RKO (cell line): ENCODE measurements at regions not wholly inside any gene's neighbourhood (a gene's known extent, or its start where the extent isn't known, plus 50 kb on each side); places are given as distances from the start of the nearest gene placed in this dataset.
"Not testable (repeated sequence)": the region's sequence is repeated elsewhere in the genome, so short reads cannot be mapped to it uniquely, and the experiment has no call there.

ENCODE experiments used
- DNase-seq: peaks from one replicate; pipeline ENCODE4 v3.0.0-alpha.2; 2016; ENCODE audit warnings: low spot score

DNA sequence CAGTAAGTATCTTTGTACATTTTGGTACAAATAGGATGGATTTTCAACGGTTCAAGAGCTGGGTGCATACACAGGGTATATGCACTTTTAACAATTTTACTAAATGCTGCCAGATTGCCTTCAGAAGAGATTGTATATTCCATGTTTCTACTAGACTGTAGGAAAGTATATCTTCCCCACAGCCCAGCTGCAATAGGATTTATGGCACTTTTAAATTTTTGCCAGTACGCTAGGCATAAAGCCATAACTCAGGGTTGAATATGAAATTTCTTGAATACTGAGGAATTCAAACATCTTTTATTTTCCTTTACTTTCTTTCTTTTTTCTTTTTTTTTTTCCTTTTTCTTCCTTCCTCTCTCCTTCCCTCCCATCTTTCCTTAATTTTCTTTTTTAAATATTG lies 78.7 kb upstream of the SULF2 start:
- no peak for DNase-seq

DNA sequence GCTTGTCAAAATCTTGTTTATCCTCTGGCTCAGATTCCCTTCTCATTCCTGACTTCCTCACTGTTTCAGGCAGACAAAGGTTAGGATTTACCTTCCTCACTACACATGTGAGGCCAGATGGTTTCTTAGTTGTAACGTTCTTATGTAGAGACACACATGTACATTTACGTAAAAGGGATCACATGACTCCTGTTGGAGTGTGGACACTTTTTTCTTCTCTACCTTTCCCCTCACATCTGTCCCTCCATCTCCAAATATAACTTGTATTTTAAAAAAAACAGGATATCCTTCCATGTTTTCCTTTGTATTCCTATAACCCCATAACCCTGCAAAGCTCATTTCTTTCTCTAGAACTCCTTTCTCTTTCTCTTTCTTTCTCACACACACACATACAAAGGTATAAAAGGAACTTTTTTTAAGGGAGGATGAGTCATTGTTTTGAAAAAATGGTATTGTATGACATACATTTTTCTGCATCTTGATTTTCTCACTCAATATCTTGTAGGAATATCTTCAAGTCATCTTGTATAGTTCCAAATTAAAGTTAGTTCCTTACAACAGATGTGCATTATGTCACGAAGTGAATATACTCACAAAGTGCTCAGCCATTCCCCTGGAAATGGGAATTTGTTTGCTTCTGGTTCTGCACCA lies 78.2 kb upstream of the SULF2 start:
- no peak for DNase-seq

DNA sequence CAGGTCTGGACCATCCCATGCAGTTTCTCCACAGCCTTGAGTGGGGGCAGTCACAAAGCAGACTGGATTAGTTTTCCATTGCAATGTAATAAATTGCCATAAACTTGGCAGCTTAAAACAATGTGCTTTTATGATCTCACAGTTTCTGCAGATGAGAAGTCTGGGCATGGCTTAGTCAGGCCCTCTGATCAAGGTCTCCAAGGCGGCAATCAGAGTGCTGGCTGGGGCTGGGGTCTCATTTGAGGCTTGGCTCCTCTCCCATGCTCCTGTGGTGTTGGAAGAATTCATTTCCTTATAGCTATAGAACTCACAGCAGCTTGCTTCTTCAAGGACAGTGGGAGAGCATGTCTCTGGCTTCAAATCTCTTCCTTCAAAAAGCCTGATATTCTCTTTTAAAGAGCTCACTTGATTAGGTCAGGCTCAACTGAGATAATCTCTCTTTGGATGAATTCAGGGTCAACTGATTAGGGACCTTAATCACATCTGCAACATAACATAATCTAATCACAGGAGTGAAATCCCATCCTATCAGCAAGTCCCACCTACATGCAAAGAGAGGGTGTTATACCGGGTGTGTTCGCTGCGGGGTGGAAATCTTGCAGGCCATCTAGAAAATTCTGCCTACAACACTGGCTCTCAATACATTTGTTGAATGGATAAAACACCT lies 77.4 kb upstream of the SULF2 start:
- DNase-seq = no peak

DNA sequence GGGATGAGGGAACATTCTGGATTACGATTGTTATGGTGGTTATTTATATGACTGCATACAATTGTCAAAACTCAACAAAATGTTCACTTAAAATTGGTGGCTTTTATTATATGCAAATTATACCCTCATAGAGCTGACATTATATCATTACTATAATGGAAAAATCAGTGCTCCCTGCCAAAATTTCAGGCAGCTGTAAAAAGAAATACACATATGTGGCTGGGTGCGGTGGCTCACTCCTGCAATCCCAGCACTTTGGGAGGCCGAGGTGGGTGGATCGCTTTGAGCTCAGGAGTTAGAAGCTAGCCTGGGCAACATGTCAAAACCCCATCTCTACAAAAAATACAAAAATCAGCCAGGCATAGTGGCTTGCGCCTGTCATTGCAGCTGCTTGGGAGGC lies 75.8 kb upstream of the SULF2 start:
- DNase-seq = no peak

DNA sequence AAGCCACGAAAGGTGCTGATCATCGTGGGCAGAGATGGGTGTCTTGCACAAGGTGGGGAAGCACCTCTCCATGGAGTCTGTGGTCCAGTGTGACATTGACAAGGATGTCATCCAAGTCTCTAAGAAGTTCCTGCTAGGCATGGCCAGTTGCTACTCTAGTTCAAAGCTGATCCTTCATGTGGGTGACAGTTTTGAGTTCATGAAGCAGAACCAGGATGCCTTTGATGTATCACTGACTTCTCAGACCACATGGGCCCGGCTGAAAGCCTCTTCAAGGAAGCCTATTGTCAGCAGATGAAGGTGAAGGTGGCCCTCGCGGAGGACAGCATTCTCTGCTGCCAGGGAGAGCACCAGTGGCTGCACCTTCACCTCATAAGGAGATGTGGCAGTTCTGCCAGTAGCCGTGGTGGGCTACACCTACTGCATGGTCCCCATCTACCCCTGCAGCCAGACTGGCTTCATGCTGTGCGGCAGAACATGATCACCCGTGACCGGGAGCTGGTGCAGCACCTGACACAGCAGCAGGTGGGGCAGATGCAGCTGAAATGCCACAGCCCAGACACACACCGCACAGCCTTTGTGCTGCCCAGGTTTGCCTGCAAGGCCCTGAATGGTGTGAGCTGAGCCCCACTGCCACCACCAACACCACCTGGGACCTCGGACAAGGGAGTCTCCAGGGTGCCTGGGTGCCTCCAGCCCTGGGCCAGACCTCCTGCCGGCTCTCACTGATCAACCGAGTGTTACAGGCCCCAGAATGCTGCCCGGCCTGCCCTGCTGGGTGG lies 75.0 kb upstream of the SULF2 start:
- no peak for DNase-seq

DNA sequence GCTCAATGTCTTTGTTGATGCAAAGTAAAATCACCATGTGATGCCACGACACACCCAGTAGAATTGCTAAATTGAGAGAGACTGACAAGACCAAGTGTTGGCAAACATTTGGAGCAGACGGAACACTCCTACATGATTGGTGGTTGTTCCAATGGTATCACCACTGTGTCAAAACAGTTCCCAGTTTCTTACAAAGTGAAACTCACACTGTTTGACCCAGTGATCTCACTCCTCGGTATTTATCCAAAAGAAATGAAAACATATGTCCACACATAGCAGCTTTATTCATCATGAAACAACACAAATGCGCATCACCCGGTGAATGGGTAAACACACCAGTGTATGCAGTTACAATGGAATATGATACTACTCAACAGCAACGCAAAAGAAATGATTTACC lies 74.0 kb upstream of the SULF2 start:
- DNase-seq = no peak

DNA sequence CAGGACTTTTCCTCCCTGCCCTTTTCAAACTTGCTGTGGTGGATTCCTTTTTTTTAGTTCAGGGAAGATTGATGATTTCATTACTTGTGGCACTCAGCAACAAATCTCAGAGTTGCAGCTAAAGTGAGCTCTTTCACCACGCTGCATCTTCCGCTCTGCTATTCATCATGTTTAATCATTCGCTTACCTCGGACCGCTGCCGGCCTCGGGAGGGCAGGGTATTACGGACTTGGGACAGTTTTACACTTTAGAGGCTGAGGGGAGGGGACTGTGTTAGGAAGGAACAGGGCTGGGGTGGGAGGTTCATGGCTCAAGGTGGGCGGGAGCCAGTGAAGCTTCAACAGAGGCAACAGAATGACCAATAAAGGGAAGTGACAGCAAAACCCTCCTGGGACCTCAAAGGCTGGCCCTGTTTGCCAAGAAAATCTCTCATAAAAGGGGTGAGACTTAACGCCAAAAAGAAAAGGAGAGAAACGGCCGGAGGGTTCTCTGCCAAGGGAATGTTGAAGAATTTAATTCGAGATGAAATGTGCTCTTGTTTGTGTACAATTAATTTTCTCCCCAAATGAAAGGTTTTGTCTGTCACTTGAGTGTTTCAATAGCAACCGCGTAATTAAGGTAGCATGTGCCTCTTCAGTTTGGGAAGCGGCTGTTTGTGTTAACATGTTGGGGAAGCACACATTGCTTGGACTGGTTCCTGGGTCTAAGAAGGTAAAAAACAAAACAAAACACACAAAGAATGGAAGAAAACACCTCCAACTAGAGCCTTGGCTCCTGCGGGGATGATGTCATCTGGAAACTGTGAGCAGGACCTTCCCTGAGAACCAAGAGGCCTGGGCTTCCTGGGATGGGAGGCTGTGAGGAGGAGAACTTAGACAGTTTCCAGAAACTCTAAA lies 72.5 kb upstream of the SULF2 start:
- DNase-seq = no peak

DNA sequence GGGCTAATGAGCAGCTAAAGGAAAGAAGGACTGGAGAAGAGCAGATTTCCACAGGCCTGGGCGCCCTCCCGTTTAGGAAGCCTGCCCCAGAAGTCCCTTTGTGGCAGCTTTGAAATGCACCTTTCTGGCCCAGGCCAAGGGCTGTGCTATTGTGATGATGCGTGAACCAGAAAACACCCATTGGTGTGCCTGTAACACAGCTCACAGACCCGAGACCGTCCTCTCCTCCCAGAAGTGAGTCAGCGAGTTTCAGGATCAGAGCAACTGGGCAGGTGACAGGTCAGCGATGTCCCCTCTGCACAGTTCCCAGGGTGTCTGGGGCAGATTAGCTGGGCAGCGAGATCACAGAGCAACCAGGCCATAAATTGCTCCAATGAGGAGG lies 71.9 kb upstream of the SULF2 start:
- DNase-seq = no peak

DNA sequence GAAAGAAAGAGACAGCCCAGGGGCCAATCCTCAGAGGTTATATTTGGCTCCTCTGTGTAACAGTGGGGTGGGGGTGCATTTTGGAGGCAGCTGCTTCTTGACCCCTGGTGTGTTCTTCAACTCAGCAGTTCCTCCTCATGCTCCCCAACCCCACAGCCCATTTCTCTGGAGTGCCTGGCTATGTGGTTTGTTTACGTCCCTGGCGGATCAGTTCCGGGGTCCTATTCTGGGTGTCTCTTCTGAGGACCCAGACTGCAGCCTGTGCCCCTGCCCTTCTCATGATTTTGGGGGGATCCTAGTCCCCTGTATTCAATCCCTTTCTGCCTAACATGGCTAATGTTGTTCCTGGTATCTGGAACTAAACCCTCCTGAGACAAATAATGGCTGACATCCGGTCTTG lies 70.5 kb upstream of the SULF2 start:
- no peak for DNase-seq

DNA sequence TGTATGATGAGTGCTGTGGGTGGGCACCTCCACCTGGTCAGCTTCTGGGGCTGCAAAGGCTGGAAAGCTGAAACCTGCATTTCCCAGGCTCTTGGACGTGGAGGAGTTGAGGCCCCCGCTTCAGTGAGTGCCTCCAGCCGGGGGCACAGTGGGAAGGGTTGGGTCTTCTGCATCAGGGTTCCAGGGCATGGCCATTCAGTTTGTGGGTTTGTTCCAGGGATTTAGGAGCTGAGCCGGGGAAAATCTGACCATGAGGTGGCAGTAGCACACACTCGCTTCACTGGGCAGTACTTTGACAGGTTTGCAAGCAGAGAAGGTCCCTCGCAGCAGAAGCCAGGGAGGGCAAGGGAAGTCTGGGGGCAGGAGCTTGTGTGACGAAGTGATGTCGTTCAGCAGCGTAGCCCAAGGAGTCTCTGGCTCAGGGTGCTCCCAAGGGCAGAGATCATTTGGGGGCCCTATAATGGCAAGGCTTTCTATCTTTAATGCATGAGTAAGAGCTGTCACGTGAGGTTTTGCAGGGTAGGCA lies 69.5 kb upstream of the SULF2 start:
- DNase-seq = peak; percentile 59

DNA sequence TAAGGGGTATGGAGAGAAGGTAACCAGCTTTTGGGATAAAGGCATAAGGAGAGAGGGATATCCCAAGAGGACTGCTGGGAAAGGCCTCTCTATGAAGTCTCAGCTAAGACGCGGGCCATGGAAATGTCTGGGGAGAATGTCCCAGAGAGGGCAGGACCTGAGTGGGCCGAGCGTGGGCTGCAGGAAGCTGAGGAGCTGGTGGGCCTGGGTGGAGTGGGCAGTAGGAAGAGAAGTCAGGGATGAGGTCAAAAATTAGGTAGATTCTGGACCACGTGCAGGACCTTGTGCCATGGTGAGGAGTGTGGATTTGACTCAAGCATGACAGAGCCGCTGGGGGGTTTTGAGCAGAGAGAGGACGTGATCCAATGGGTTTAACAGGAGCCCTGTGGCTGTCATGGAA lies 66.5 kb upstream of the SULF2 start:
- no peak for DNase-seq

DNA sequence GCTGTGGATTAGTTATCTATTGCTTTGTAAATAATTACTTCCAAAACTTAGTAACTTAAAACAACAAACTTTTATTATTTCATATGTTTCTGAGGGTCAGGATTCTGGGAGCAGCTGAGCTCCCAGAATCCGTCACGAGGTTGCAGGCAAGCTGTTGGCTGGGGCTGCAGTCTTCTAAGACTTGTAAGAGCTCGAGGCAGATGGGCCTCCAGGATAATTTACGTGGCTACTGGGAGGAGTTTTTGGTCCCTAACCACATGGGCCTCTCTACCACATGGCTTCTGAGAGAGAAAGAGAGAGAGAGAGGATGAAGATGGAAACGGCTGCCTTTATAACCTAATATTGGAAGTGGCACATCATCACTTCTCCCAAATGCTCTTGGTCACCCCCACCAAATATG lies 64.9 kb upstream of the SULF2 start:
- DNase-seq = no peak

DNA sequence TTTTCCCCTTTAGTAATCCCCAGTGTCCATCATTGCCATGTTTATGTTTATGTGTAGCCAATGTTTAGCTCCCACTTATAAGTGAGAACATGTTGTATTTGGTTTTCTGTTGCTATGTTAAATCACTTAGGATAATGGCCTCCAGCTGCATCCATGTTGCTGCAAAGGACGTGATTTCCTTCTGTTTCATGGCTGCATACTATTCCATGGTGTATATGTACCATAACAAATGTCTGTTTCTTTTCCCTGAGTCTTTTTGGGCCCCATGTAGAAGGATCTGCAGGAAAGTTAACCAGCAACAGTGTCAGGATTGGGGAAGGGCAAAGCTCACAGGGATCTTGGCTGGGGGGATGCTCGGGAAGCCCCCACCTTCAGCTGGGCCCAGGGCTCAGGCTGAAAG lies 64.3 kb upstream of the SULF2 start:
- DNase-seq = no peak

DNA sequence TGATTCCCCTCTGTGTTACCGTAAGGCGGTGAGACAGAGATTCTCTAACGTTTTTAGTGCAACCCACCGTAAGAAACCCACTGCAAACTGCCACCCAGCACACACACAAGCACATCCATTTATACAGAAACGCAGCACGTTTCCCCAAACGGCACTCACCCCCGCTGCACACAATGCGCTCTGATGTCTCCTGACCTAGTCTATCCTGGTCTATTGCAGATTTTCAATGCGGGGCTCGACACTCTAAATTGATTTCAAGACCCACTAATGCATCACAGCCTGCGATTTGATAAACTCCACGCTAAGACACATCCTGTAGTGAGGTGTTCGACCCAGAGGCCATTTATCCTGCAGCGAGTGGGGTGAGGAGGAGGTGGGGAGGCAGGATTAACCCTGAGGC lies 63.7 kb upstream of the SULF2 start:
- DNase-seq = no peak

DNA sequence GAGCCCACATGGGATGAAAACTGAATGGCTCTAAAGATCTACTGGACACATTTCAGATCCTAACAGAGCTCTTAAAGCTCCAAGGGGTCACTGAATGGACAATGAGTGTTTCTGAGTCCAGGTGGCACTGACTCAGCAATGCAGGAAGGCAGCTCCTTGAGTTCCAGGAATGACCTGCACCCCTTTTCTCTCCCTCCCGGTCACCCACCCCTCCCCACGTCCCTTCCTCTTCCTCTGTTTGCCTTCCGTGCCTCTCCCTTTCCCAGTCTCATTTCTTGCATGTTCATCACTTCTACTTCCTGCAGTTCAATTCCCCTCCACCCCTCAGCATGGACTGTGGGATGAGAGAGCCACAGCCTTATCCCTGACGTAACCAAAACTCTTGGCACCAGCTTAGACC lies 63.3 kb upstream of the SULF2 start:
- DNase-seq = not testable (repeated sequence)

DNA sequence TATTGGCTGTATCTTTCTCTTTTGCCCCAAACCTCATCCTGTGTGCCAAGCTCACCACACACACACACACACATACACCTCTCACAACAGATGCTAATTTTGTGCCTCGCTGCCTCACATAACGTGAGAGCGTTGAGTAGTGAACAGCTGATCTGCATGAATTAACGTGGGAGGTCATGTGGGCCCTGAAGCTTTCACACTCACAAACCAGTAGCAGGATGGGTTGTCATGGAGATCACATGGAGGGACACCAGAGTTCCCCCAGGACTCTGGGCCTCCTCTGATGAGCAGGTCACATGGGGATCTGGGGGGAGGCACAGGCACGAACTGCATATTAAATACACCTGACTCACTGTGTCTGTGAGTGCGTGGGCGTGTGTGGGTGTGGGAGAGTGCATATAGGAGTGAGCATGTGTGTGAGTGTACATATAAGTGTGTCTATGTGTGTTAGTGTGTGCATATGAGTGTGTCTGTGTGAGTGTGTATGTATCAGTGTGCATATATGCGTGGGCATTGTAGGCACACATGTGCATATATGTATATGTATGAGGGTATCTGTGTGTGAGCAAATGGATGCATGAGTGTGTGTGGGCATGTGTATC lies 62.7 kb upstream of the SULF2 start:
- no peak for DNase-seq

DNA sequence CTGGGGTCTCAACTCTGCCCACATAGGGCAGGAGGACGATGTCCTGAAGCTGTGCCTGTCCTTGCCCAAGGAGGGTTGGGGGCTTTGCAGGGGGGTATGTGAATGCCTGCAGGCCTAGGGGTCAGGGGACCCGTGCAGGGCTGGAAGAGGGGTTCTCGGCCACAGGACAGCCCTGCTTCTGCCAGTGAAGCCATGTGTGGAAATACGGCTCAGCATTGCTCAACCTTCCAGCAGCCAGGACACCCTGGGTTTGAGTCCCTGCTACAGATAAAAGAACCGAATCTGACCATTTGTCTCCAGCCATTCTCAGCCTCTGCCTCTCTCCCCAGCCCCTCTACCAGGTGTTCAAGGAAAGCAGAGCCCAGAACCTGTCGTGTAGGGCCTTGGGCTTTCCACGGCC lies 61.9 kb upstream of the SULF2 start:
- not testable (repeated sequence) for DNase-seq

DNA sequence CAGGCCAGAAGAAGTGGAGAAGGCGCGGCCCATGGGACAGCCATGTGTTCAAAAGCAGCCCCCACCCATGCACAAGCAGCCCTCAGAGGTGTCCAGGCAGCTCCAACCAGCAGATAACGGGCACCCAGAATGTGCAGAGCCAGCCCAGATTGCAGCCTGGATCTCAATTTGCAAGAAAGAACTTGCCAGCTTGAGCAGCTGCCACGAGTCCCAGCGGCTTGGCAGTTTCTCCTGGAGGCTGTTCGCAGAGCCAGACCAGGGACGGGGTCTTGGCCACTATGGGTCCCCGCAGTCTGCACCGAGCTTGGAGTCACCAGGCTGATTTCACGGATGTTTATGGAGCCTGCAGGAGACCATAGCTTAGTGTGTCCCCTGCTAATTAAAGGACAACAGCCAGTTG lies 61.4 kb upstream of the SULF2 start:
- not testable (repeated sequence) for DNase-seq

DNA sequence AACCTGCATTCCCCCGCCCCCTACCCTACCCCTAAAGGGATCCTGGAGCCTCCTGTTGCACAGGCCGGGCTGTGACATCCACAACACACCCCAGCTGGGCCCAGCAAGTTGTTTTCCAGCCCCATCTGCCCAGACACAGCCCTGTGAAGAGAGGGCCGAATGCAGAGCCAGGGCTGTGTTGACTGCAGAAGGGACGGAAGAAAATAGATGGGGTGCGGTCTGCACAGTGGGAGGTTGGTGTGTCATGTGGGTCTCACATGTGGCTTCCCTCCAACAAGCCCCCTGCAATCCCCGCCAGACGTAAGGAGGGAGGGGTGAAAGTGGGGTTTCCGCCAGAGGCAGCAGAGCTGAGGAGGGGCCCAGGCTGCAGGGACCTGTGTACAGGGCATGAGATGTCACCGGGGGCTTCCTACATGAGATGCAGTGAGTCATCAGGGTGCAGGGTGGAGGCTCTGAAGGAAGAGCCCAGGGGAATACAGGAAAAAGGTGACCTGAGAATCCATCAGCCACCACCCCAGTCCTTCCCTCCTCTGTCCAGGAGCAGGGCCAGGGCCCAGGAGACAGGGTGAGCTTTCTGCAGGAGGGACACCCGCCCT lies 60.2 kb upstream of the SULF2 start:
- not testable (repeated sequence) for DNase-seq

DNA sequence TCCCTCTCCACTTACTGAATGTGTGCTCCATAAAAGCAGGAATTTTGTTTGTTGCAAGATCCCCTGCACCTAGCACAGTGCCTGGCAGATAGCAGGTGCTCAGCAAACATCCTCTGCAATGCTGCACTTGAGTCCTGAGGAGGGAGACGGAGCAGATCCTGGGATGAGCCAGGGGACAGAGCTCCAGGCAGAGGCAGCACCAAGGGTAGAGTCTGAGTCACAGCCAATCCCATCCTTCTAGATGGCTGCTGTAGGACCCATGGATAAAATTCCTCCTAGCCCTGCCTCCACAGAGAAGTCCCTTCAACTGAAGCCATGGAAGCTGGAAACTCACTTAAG lies 59.3 kb upstream of the SULF2 start:
- not testable (repeated sequence) for DNase-seq

DNA sequence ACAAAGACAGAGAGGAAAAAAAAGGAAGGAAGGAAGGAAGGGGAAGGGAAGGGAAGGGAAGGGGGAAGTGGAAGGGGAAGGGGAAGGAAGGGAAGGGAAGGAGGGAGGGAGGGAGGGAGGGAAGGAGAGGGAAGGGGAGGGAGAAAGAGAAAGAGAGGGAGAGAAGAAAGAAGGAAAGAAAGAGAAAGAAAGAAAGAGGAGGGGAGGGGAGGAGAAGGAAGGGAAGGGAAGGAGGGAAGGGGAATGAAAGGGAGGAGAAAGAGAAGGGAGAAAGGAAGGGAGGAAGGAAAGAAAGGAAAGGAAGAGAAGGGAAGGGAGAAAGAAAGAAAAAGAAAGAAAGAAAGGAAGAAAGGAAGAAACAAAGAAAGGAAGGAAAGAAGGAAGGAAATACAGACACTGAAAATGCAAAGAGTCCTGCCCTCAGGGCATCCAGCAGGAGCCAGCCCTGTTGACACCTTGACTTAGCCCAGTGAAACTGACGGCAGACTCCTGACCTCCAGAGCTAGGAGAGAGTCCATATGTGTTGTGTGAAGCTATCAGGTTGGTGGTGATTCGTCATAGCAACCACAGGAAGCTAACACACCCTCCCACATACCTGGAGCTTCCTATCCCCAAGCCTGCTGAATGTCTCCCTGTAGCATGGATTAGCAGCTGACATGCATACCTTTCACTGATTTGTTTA lies 58.7 kb upstream of the SULF2 start:
- DNase-seq = no peak
